ENCODE measurements at regions not wholly inside any gene's neighbourhood (a gene's known extent, or its start where the extent isn't known, plus 50 kb on each side); places are given as distances from the start of the nearest gene placed in this dataset.

DNA sequence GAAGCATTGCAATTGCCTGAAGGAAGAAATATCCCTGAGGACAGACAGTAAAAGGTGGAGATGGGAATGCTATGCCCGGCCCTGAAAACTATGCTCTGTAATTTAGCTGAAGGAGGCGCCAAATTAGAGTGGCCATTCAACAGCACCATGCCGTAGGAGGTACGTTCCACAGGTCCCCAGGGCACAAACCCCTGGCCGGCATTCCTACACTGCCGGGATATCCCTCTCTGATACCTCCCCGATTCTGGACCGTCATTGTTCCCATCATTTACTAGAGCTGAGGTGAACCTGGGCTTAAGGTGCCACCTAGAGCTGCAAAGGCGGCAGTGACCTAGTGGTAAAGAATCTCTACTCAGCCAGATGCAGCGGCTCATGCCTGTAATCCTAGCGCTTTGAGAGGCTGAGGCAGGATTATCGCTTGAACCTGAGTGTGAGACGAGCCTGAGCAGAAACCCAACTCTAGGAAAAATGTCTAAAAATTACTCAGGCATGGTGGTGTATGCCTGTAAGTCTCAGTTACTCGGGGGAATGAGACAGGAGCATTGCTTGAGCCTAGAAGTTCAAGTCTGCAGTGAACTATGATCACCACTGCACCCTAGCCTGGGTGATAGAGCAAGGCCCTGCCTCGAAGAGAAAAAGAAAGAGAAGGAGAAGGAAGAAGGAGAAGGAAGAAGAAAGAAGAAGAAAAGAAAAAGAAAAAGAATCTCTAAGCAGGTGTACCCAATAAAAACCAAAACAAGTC is 53.0 kb upstream of the TNKS2 start:
- Histone ChIP-seq H3K27me3 (replicated peaks in 1 of 7) (peaks cover 0 to 25% (median 3%) of the 10 kb centered on the region in 7 donors), H3K27ac (no peak overlapping the region), H3K4me1 (no peaks in the 10 kb centered on the region), H3K9me3 (peaks cover 0 to 18% (median 2%) of the 10 kb centered on the region in 8 donors), H3K36me3 (no peaks in the 10 kb centered on the region), H3K4me3 (no peak overlapping the region)
- DNase-seq, result no peak
- TF ChIP-seq POLR2A (IDR thresholded peaks at IDR 0.05) (no peak), POLR2AphosphoS5 (IDR thresholded peaks at IDR 0.05) (no peak)
- TF ChIP-seq, protein P1, sequence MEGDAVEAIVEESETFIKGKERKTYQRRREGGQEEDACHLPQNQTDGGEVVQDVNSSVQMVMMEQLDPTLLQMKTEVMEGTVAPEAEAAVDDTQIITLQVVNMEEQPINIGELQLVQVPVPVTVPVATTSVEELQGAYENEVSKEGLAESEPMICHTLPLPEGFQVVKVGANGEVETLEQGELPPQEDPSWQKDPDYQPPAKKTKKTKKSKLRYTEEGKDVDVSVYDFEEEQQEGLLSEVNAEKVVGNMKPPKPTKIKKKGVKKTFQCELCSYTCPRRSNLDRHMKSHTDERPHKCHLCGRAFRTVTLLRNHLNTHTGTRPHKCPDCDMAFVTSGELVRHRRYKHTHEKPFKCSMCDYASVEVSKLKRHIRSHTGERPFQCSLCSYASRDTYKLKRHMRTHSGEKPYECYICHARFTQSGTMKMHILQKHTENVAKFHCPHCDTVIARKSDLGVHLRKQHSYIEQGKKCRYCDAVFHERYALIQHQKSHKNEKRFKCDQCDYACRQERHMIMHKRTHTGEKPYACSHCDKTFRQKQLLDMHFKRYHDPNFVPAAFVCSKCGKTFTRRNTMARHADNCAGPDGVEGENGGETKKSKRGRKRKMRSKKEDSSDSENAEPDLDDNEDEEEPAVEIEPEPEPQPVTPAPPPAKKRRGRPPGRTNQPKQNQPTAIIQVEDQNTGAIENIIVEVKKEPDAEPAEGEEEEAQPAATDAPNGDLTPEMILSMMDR (IDR thresholded peaks at IDR 0.05 in 8 of 11, conservative IDR thresholded peaks at IDR 0.05 in 3 of 11), result no peak
- WGBS, 5 donors, result 54 to 62% (median 56%) methylated on average over 15 of the region's 15 CpGs
- intact Hi-C loops (cut with DNase I; ENCODE audit: low total_unique reads), result no loop called here

DNA sequence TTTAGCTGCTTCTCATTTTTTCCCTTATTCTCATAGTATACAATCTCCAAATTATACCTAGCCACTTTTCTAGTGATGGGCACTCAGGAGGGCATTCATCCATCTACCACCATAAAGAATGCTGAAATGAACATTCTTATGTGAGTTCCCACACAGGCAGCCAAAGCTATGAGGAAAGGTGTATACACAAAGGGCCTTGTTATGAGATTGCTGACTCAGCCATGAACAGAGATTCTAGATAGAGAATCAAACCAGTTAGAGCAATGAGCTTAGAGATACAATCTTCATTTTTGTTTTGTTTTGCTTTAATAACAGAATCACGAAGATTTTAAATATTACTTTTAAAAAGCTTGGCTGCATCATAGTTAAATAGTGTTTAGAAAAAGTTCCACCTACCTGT is 54.8 kb upstream of the TNKS2 start:
- H3K27me3 ChIP-seq (replicated peaks in 1 of 7), result peaks cover 0 to 39% (median 10%) of the 10 kb centered on the region in 7 donors
- no peaks in the 10 kb centered on the region for H3K36me3 ChIP-seq
- H3K27ac ChIP-seq, result no peak overlapping the region
- peaks cover 0 to 18% (median 2%) of the 10 kb centered on the region in 8 donors for H3K9me3 ChIP-seq
- H3K4me3 ChIP-seq, result no peak overlapping the region
- DNase-seq, result no peak
- WGBS, 5 donors, result 85 to 95% (median 90%) methylated on average over 1 of the region's 1 CpG
- no peak for TF ChIP-seq POLR2AphosphoS5 (IDR thresholded peaks at IDR 0.05)
- TF ChIP-seq, protein P1 (IDR thresholded peaks at IDR 0.05 in 8 of 11, conservative IDR thresholded peaks at IDR 0.05 in 3 of 11), result no peak
- TF ChIP-seq POLR2A (IDR thresholded peaks at IDR 0.05), result no peak
- intact Hi-C loops (cut with DNase I; ENCODE audit: low total_unique reads), result no loop called here
- no peaks in the 10 kb centered on the region for H3K4me1 ChIP-seq

DNA sequence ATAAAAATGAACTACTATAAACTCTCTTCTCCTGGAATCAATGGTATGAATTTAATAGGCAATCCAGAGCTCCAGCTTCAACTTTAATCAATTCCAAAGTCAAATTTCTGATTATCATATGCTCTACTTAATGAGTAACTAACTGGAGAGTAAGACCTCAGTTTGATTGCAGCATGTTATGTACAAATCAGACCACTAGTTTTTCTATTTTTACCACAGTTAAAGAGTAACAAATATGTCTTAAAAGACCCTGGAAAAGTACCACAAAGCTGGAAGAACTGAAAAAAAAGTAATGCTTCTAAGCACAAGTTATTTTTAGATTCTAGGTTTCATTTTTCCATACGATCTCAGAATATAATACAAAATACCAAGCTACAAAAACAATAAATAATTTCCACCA is 56.0 kb upstream of the TNKS2 start:
- no peak for DNase-seq
- Histone ChIP-seq H3K27me3 (replicated peaks in 1 of 7) (peaks cover 0 to 36% (median 8%) of the 10 kb centered on the region in 7 donors), H3K9me3 (peaks cover 0 to 10% (median 0%) of the 10 kb centered on the region in 8 donors), H3K4me3 (no peak overlapping the region), H3K4me1 (no peaks in the 10 kb centered on the region), H3K36me3 (no peaks in the 10 kb centered on the region), H3K27ac (no peak overlapping the region)
- TF ChIP-seq, protein P1 (IDR thresholded peaks at IDR 0.05 in 8 of 11, conservative IDR thresholded peaks at IDR 0.05 in 3 of 11), result no peak
- 11 to 36% (median 16%) methylated on average over 1 of the region's 1 CpG for WGBS, 5 donors
- intact Hi-C loops (cut with DNase I; ENCODE audit: low total_unique reads), result no loop called here

DNA sequence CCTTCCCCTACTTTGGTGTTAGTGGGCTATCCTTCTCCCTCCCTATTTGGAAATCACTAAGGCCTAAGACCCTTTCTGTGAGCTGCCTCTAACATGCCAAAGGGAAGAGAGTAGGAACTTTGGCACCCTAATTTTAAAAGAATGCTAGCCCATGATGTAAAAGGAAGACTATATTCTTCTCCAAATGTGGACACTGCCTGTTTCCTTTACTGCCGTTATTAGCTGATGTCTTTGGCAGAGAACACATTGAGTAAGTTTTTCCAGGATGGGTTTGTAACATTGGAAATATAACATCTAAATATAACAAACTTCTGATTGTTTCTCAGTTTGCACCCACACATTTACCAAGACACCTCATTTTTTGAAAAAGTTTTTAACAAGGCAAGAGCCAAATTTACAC is 56.9 kb upstream of the TNKS2 start:
- WGBS, 5 donors, result 59 to 68% (median 61%) methylated on average over 1 of the region's 1 CpG
- H3K4me3 ChIP-seq, result no peak overlapping the region
- H3K36me3 ChIP-seq, result no peaks in the 10 kb centered on the region
- intact Hi-C loops (cut with DNase I; ENCODE audit: low total_unique reads), result no loop called here
- DNase-seq, result no peak
- peaks cover 0 to 6% (median 0%) of the 10 kb centered on the region in 8 donors for H3K9me3 ChIP-seq
- no peak overlapping the region for H3K27ac ChIP-seq
- H3K27me3 ChIP-seq (replicated peaks in 1 of 7), result peaks cover 0 to 36% (median 8%) of the 10 kb centered on the region in 7 donors
- TF ChIP-seq POLR2AphosphoS5 (IDR thresholded peaks at IDR 0.05) (no peak), POLR2A (IDR thresholded peaks at IDR 0.05) (no peak)
- TF ChIP-seq, protein P1 (IDR thresholded peaks at IDR 0.05 in 8 of 11, conservative IDR thresholded peaks at IDR 0.05 in 3 of 11), result no peak
- no peaks in the 10 kb centered on the region for H3K4me1 ChIP-seq
